ENCODE measurements at regions not wholly inside any gene's neighbourhood (a gene's known extent, or its start where the extent isn't known, plus 50 kb on each side); places are given as distances from the start of the nearest gene placed in this dataset.

DNA sequence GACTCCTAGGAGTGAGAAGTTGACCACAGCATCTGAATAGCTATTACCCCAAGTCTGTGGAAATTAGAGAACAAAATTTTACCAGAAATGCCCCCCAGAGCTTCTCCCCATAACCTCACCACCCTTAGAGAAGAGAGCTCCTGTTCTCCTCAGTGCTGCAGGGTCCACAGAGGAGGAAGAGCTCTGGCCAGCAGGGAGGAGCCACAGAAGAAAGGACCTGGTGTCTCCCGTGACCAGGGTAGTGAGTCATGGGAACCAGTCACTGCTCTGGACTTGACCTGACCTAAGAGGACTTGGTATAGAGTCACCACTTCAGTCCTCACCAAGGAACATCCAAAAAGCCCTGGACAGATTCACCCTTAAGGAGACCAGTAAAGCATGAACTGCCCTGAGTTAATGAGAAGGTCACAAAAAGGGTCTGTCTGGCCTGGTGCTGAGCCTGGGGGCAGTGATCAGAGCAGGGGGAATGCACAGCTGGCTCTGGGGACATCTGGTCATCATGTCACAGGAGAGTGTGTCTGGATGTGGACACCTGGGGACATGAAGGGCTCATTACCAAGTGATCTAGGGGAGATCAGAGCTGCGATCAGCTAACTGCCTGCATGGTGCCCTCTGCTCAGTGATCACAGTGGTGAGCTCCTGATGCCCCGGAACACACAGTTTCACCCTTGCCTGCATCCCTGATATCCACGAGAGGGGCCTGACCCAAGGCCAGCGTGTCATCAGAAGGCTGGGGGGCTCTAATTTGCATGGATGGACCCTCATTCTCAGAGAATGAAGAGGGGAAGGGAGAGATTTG lies 103.3 kb upstream of the TOP3B start:
- TF ChIP-seq, protein P1, sequence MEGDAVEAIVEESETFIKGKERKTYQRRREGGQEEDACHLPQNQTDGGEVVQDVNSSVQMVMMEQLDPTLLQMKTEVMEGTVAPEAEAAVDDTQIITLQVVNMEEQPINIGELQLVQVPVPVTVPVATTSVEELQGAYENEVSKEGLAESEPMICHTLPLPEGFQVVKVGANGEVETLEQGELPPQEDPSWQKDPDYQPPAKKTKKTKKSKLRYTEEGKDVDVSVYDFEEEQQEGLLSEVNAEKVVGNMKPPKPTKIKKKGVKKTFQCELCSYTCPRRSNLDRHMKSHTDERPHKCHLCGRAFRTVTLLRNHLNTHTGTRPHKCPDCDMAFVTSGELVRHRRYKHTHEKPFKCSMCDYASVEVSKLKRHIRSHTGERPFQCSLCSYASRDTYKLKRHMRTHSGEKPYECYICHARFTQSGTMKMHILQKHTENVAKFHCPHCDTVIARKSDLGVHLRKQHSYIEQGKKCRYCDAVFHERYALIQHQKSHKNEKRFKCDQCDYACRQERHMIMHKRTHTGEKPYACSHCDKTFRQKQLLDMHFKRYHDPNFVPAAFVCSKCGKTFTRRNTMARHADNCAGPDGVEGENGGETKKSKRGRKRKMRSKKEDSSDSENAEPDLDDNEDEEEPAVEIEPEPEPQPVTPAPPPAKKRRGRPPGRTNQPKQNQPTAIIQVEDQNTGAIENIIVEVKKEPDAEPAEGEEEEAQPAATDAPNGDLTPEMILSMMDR (conservative IDR thresholded peaks at IDR 0.05; ENCODE audit: low read depth, low read length): no peak
- no peak for TF ChIP-seq EZH2 (IDR thresholded peaks at IDR 0.05; ENCODE audit: borderline replicate concordance, low read depth, low read length, poor library complexity, severe bottlenecking)

All from A673 (cell line).